Epithelial cell of proximal tubule (primary cell): ENCODE measurements at regions not wholly inside any gene's neighbourhood (a gene's known extent, or its start where the extent isn't known, plus 50 kb on each side); places are given as distances from the start of the nearest gene placed in this dataset.

Experiments used
- DNase-seq: peaks from one replicate; pipeline ENCODE4 v3.0.0-alpha.2; 2011; ENCODE audit warnings: low read depth
- H3K4me3 ChIP-seq: 2 replicates; pipeline ENCODE4 v1.5.1; 2011; ENCODE audit warnings: low read depth, mild to moderate bottlenecking, low read length
- CTCF ChIP-seq: conservative IDR thresholded peaks from 2 replicates; pipeline ENCODE4 v1.5.1; 2012; ENCODE audit warnings: low read depth, mild to moderate bottlenecking, low read length

- TF ChIP-seq CTCF, result no peak
- no peak for DNase-seq
- no peak overlapping the region for H3K4me3 ChIP-seq
Measured at GRCh38 chr6:71204741-71205140, 83.9 kb upstream of the OGFRL1 start.

GRCh38 chr6:71205336-71205956 lies 83.2 kb upstream of the OGFRL1 start:
- no peak overlapping the region for H3K4me3 ChIP-seq
- no peak for DNase-seq
- TF ChIP-seq CTCF, result no peak

- DNase-seq, result no peak
- no peak overlapping the region for H3K4me3 ChIP-seq
- TF ChIP-seq CTCF, result no peak
Measured at GRCh38 chr6:71206089-71206488, 82.5 kb upstream of the OGFRL1 start.

GRCh38 chr6:71209206-71209605 lies 79.4 kb upstream of the OGFRL1 start:
- H3K4me3 ChIP-seq, result no peak overlapping the region
- DNase-seq, result no peak
- no peak for TF ChIP-seq CTCF

GRCh38 chr6:71209626-71210025 lies 79.0 kb upstream of the OGFRL1 start:
- no peak overlapping the region for H3K4me3 ChIP-seq
- no peak for TF ChIP-seq CTCF
- DNase-seq, result no peak

GRCh38 chr6:71211799-71212198 lies 76.8 kb upstream of the OGFRL1 start:
- TF ChIP-seq CTCF, result no peak

GRCh38 chr6:71220466-71220865 lies 68.1 kb upstream of the OGFRL1 start:
- DNase-seq, result no peak
- no peak overlapping the region for H3K4me3 ChIP-seq
- TF ChIP-seq CTCF, result no peak

More at GRCh38 chr6:71211799-71212198, 76.8 kb upstream of the OGFRL1 start:
- no peak for DNase-seq
- no peak overlapping the region for H3K4me3 ChIP-seq
